ENCODE measurements at regions not wholly inside any gene's neighbourhood (a gene's known extent, or its start where the extent isn't known, plus 50 kb on each side); places are given as distances from the start of the nearest gene placed in this dataset.

DNA sequence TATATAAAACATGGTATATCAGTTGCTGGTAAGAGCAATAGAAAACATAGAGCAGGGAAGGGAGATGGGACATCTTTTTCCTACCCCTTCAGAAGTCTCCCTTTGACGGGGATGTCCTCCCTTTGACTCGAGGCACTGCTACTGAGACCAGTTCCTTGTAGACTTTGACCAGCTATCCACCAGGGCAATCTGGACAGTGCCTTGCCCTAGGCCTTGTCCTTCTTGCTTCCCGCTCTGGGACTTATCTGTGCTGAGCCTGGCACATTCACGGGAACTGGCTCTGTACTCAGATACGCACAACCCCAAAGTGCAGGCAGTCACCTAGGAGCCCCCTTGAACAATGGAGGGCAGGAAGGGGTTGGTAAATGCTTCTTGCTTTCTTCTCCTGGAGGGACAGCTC lies 116.6 kb upstream of the ANKH start:
- TF ChIP-seq, protein P1, sequence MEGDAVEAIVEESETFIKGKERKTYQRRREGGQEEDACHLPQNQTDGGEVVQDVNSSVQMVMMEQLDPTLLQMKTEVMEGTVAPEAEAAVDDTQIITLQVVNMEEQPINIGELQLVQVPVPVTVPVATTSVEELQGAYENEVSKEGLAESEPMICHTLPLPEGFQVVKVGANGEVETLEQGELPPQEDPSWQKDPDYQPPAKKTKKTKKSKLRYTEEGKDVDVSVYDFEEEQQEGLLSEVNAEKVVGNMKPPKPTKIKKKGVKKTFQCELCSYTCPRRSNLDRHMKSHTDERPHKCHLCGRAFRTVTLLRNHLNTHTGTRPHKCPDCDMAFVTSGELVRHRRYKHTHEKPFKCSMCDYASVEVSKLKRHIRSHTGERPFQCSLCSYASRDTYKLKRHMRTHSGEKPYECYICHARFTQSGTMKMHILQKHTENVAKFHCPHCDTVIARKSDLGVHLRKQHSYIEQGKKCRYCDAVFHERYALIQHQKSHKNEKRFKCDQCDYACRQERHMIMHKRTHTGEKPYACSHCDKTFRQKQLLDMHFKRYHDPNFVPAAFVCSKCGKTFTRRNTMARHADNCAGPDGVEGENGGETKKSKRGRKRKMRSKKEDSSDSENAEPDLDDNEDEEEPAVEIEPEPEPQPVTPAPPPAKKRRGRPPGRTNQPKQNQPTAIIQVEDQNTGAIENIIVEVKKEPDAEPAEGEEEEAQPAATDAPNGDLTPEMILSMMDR (optimal IDR thresholded peaks at IDR 0.05 in 1 of 3, IDR thresholded peaks at IDR 0.05 in 1 of 3, conservative IDR thresholded peaks at IDR 0.05 in 1 of 3; ENCODE audit: extremely low read depth in 1 of 3, insufficient read depth in 2 of 3, low read length in 3 of 3) = no peak
- TF ChIP-seq EZH2 (IDR thresholded peaks at IDR 0.05; ENCODE audit: low read length) = no peak
- DNase-seq (ENCODE audit: low read depth, low spot score) = no peak
- Histone ChIP-seq H3K9me3 (ENCODE audit: control insufficient read depth, low read depth, low read length) (no peaks in the 10 kb centered on the region), H3K27ac (ENCODE audit: control insufficient read depth, insufficient read depth, low read length) (no peak overlapping the region), H3K4me3 (ENCODE audit: control insufficient read depth in 2 of 3, extremely low read depth in 1 of 3, insufficient read depth in 2 of 3, low read depth in 1 of 3, low read length in 3 of 3) (no peak overlapping the region), H3K9me1 (ENCODE audit: control insufficient read depth, extremely low read depth, insufficient read depth, low read length) (no peaks in the 10 kb centered on the region), H3K79me2 (ENCODE audit: control insufficient read depth, insufficient read depth, low read length) (no peaks in the 10 kb centered on the region), H3K4me1 (ENCODE audit: control insufficient read depth, extremely low read depth, insufficient read depth, low read length) (no peaks in the 10 kb centered on the region), H2AFZ (ENCODE audit: control insufficient read depth, low read length) (no peak overlapping the region), H3K4me2 (ENCODE audit: control insufficient read depth, extremely low read depth, insufficient read depth, low read depth, low read length) (no peak overlapping the region), H3K9ac (ENCODE audit: control insufficient read depth, extremely low read depth, insufficient read depth, low read length) (no peak overlapping the region), H3K36me3 (ENCODE audit: control insufficient read depth in 2 of 2, extremely low read depth in 1 of 2, insufficient read depth in 2 of 2, low read length in 2 of 2) (no peaks in the 10 kb centered on the region), H3K27me3 (ENCODE audit: control insufficient read depth, extremely low read depth, insufficient read depth, low read length) (no peaks in the 10 kb centered on the region), H4K20me1 (ENCODE audit: control insufficient read depth, extremely low read depth, insufficient read depth, low read length) (no peaks in the 10 kb centered on the region)
- dilution Hi-C loops (cut with MboI; ENCODE audit: extremely low pct_ligation_motif_present, low sequenced_read_pairs) = no loop called here
- no peak for FAIRE-seq

DNA sequence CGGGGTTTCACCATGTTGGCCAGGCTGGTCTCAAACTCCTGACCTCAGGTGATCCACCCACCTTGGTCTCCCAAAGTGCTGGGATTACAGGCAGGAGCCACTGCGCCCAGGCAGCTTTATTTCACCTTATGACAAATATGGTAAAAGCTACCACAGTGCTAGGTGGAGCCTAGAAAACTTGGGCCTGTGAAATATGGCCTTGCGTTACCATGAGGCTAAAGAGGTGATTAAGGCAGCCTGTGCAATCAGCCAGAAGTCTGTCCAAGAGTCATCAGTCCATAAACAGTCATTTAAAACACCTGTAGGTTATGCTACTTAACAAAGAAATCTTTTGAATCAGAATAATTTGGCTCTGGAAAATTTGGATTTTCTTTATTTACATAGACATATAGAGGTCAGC lies 114.8 kb upstream of the ANKH start:
- TF ChIP-seq, protein P1 (optimal IDR thresholded peaks at IDR 0.05 in 1 of 3, IDR thresholded peaks at IDR 0.05 in 1 of 3, conservative IDR thresholded peaks at IDR 0.05 in 1 of 3; ENCODE audit: extremely low read depth in 1 of 3, insufficient read depth in 2 of 3, low read length in 3 of 3) = no peak
- no peak for TF ChIP-seq EZH2 (IDR thresholded peaks at IDR 0.05; ENCODE audit: low read length)
- no peak for FAIRE-seq

More for the DNA sequence above, 114.8 kb upstream of the ANKH start:
- Histone ChIP-seq H3K4me2 (ENCODE audit: control insufficient read depth, extremely low read depth, insufficient read depth, low read depth, low read length) (no peak overlapping the region), H3K9ac (ENCODE audit: control insufficient read depth, extremely low read depth, insufficient read depth, low read length) (no peak overlapping the region), H3K79me2 (ENCODE audit: control insufficient read depth, insufficient read depth, low read length) (no peaks in the 10 kb centered on the region), H3K27me3 (ENCODE audit: control insufficient read depth, extremely low read depth, insufficient read depth, low read length) (no peaks in the 10 kb centered on the region), H3K27ac (ENCODE audit: control insufficient read depth, insufficient read depth, low read length) (no peak overlapping the region), H3K4me3 (ENCODE audit: control insufficient read depth in 2 of 3, extremely low read depth in 1 of 3, insufficient read depth in 2 of 3, low read depth in 1 of 3, low read length in 3 of 3) (no peak overlapping the region), H4K20me1 (ENCODE audit: control insufficient read depth, extremely low read depth, insufficient read depth, low read length) (no peaks in the 10 kb centered on the region), H3K36me3 (ENCODE audit: control insufficient read depth in 2 of 2, extremely low read depth in 1 of 2, insufficient read depth in 2 of 2, low read length in 2 of 2) (no peaks in the 10 kb centered on the region), H2AFZ (ENCODE audit: control insufficient read depth, low read length) (no peak overlapping the region), H3K9me3 (ENCODE audit: control insufficient read depth, low read depth, low read length) (no peaks in the 10 kb centered on the region), H3K9me1 (ENCODE audit: control insufficient read depth, extremely low read depth, insufficient read depth, low read length) (no peaks in the 10 kb centered on the region), H3K4me1 (ENCODE audit: control insufficient read depth, extremely low read depth, insufficient read depth, low read length) (no peaks in the 10 kb centered on the region)
- DNase-seq (ENCODE audit: low read depth, low spot score) = no peak
- dilution Hi-C loops (cut with MboI; ENCODE audit: extremely low pct_ligation_motif_present, low sequenced_read_pairs) = no loop called here
